ENCODE measurements at regions not wholly inside any gene's neighbourhood (a gene's known extent, or its start where the extent isn't known, plus 50 kb on each side); places are given as distances from the start of the nearest gene placed in this dataset.

GRCh38 chr10:129350690-129351089 is 116.4 kb upstream of the MGMT start:
- no peak for DNase-seq (ENCODE audit: low read depth, low spot score)

- DNase-seq (ENCODE audit: low read depth, low spot score), result no peak
Observed at GRCh38 chr10:129353101-129353500, 113.9 kb upstream of the MGMT start.

GRCh38 chr10:129360046-129360445 is 107.0 kb upstream of the MGMT start:
- no peak for DNase-seq (ENCODE audit: low read depth, low spot score)

- DNase-seq (ENCODE audit: low read depth, low spot score), result no peak
Observed at GRCh38 chr10:129361676-129362376, 105.2 kb upstream of the MGMT start.

- no peak for DNase-seq (ENCODE audit: low read depth, low spot score)
Observed at GRCh38 chr10:129364949-129365348, 102.1 kb upstream of the MGMT start.

- DNase-seq (ENCODE audit: low read depth, low spot score), result no peak
Observed at GRCh38 chr10:129365767-129366402, 101.2 kb upstream of the MGMT start.

GRCh38 chr10:129366450-129366849 is 100.6 kb upstream of the MGMT start:
- DNase-seq (ENCODE audit: low read depth, low spot score), result no peak

- no peak for DNase-seq (ENCODE audit: low read depth, low spot score)
Observed at GRCh38 chr10:129369566-129369965, 97.5 kb upstream of the MGMT start.

GRCh38 chr10:129371541-129371940 is 95.5 kb upstream of the MGMT start:
- no peak for DNase-seq (ENCODE audit: low read depth, low spot score)

GRCh38 chr10:129372172-129372571 is 94.9 kb upstream of the MGMT start:
- DNase-seq (ENCODE audit: low read depth, low spot score), result no peak

- no peak for DNase-seq (ENCODE audit: low read depth, low spot score)
Observed at GRCh38 chr10:129373231-129373630, 93.8 kb upstream of the MGMT start.

GRCh38 chr10:129373718-129374117 is 93.3 kb upstream of the MGMT start:
- no peak for DNase-seq (ENCODE audit: low read depth, low spot score)

GRCh38 chr10:129375171-129375570 is 91.9 kb upstream of the MGMT start:
- DNase-seq (ENCODE audit: low read depth, low spot score), result no peak

- no peak for DNase-seq (ENCODE audit: low read depth, low spot score)
Observed at GRCh38 chr10:129375912-129376311, 91.1 kb upstream of the MGMT start.

- no peak for DNase-seq (ENCODE audit: low read depth, low spot score)
Observed at GRCh38 chr10:129380279-129380678, 86.8 kb upstream of the MGMT start.

GRCh38 chr10:129381741-129382140 is 85.3 kb upstream of the MGMT start:
- DNase-seq (ENCODE audit: low read depth, low spot score), result no peak

- no peak for DNase-seq (ENCODE audit: low read depth, low spot score)
Observed at GRCh38 chr10:129382401-129382800, 84.6 kb upstream of the MGMT start.

GRCh38 chr10:129383651-129384050 is 83.4 kb upstream of the MGMT start:
- DNase-seq (ENCODE audit: low read depth, low spot score), result no peak

- DNase-seq (ENCODE audit: low read depth, low spot score), result no peak
Observed at GRCh38 chr10:129385600-129385999, 81.4 kb upstream of the MGMT start.

- no peak for DNase-seq (ENCODE audit: low read depth, low spot score)
Observed at GRCh38 chr10:129386415-129387257, 80.4 kb upstream of the MGMT start.

GRCh38 chr10:129387258-129387525 is 79.8 kb upstream of the MGMT start:
- DNase-seq (ENCODE audit: low read depth, low spot score), result no peak

- DNase-seq (ENCODE audit: low read depth, low spot score), result no peak
Observed at GRCh38 chr10:129388435-129388834, 78.6 kb upstream of the MGMT start.

GRCh38 chr10:129389194-129389593 is 77.8 kb upstream of the MGMT start:
- DNase-seq (ENCODE audit: low read depth, low spot score), result no peak
